Smooth muscle cell (in vitro differentiated cells): ENCODE measurements at regions not wholly inside any gene's neighbourhood (a gene's known extent, or its start where the extent isn't known, plus 50 kb on each side); places are given as distances from the start of the nearest gene placed in this dataset.
A peak's percentile ranks its signal among the peaks of the same experiment; 100 is the strongest.
"Not testable (repeated sequence)": the region's sequence is repeated elsewhere in the genome, so short reads cannot be mapped to it uniquely, and the experiment has no call there.

Source experiments
- DNase-seq: peaks from one replicate; lab custom pipeline; 2025; ENCODE audit not compliant: unreplicated experiment; lab: John Stamatoyannopoulos, UW
- H2AFZ ChIP-seq: fragments of 200-600 bp; sonication (generic); 2 replicates; pipeline ENCODE4 v1.6.0; 2016; ENCODE audit warnings: antibody characterized with exemption, low read depth, mild to moderate bottlenecking
- H3F3A ChIP-seq: fragments of 200-600 bp; sonication (generic); 2 replicates; pipeline ENCODE4 v1.6.0; 2017; ENCODE audit warnings: antibody characterized with exemption, low read depth
- H3K27ac ChIP-seq: fragments of 200-600 bp; sonication (generic); 2 replicates; pipeline ENCODE4 v1.5.1; 2016; ENCODE audit warnings: low read depth, mild to moderate bottlenecking
- H3K27me3 ChIP-seq: fragments of 200-600 bp; sonication (generic); 2 replicates; pipeline ENCODE4 v1.6.1; 2016; ENCODE audit warnings: low read depth, mild to moderate bottlenecking
- H3K36me3 ChIP-seq: fragments of 200-600 bp; sonication (generic); 2 replicates; pipeline ENCODE4 v1.5.1; 2016; ENCODE audit warnings: low read depth
- H3K4me1 ChIP-seq: fragments of 200-600 bp; sonication (generic); 2 replicates; pipeline ENCODE4 v1.5.1; 2016; ENCODE audit warnings: low read depth
- H3K4me2 ChIP-seq: fragments of 200-600 bp; sonication (generic); 2 replicates; pipeline ENCODE4 v1.6.0; 2016; ENCODE audit warnings: mild to moderate bottlenecking
- H3K4me3 ChIP-seq: fragments of 200-600 bp; sonication (generic); 2 replicates; pipeline ENCODE4 v1.5.1; 2016; ENCODE audit warnings: mild to moderate bottlenecking
- H3K79me2 ChIP-seq: fragments of 200-600 bp; sonication (generic); 2 replicates; pipeline ENCODE4 v1.6.0; 2016; ENCODE audit warnings: low read depth, mild to moderate bottlenecking
- H3K9ac ChIP-seq: fragments of 200-600 bp; sonication (generic); 2 replicates; pipeline ENCODE4 v1.6.0; 2016; ENCODE audit warnings: low read depth
- H3K9me3 ChIP-seq: fragments of 200-600 bp; sonication (generic); replicated peaks from 2 replicates; pipeline ENCODE4 v1.5.1; 2016; ENCODE audit warnings: low read depth
- H4K20me1 ChIP-seq: fragments of 200-600 bp; sonication (generic); 2 replicates; pipeline ENCODE4 v1.6.0; 2016; ENCODE audit warnings: low read depth
- WGBS: methylation state at CpG from one replicate; pipeline ENCODE4 v1.1.7; 2016; ENCODE audit warnings: low lambda C conversion rate; 5-methylcytosine and 5-hydroxymethylcytosine counted together
- TF ChIP-seq, protein P1 (sequence below): fragments of 200-600 bp; sonication (generic); IDR thresholded peaks from 2 replicates; pipeline ENCODE4 v1.5.1; 2017; ENCODE audit warnings: borderline replicate concordance, mild to moderate bottlenecking, antibody characterized with exemption; ENCODE audit not compliant: insufficient read depth, poor library complexity, severe bottlenecking

DNA sequence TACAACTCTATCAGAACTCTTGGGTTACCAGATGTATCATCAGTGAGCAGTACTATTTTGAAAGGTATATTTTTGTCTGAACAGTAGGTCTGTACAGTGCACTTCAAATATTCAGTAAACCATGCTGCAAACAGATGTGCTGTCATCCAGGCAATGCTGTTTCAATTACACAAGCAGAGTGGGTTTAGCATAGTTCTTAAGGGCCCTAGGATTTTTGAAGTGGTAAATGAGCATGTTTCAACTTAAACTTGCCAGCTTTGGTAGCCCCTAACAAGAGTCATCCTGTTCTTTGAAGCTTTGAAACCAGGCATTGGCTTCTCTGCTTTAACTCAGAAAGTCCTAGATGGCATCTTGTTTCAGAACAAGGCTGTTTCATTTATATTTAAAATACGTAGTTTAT lies 1519.9 kb downstream of the SUCLG1 start:
- WGBS = 88% methylated on average over 1 of the region's 1 CpG
- Histone ChIP-seq H3K9ac (no peak overlapping the region), H3F3A (no peaks in the 10 kb centered on the region), H3K27me3 (no peaks in the 10 kb centered on the region), H3K9me3 (no peaks in the 10 kb centered on the region), H3K36me3 (no peaks in the 10 kb centered on the region), H4K20me1 (no peaks in the 10 kb centered on the region), H3K79me2 (no peaks in the 10 kb centered on the region), H3K4me1 (no peaks in the 10 kb centered on the region), H2AFZ (peak overlapping the region; percentile 77), H3K27ac (no peak overlapping the region), H3K4me2 (no peak overlapping the region), H3K4me3 (no peak overlapping the region)
- TF ChIP-seq, protein P1, sequence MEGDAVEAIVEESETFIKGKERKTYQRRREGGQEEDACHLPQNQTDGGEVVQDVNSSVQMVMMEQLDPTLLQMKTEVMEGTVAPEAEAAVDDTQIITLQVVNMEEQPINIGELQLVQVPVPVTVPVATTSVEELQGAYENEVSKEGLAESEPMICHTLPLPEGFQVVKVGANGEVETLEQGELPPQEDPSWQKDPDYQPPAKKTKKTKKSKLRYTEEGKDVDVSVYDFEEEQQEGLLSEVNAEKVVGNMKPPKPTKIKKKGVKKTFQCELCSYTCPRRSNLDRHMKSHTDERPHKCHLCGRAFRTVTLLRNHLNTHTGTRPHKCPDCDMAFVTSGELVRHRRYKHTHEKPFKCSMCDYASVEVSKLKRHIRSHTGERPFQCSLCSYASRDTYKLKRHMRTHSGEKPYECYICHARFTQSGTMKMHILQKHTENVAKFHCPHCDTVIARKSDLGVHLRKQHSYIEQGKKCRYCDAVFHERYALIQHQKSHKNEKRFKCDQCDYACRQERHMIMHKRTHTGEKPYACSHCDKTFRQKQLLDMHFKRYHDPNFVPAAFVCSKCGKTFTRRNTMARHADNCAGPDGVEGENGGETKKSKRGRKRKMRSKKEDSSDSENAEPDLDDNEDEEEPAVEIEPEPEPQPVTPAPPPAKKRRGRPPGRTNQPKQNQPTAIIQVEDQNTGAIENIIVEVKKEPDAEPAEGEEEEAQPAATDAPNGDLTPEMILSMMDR = no peak
- no peak for DNase-seq

DNA sequence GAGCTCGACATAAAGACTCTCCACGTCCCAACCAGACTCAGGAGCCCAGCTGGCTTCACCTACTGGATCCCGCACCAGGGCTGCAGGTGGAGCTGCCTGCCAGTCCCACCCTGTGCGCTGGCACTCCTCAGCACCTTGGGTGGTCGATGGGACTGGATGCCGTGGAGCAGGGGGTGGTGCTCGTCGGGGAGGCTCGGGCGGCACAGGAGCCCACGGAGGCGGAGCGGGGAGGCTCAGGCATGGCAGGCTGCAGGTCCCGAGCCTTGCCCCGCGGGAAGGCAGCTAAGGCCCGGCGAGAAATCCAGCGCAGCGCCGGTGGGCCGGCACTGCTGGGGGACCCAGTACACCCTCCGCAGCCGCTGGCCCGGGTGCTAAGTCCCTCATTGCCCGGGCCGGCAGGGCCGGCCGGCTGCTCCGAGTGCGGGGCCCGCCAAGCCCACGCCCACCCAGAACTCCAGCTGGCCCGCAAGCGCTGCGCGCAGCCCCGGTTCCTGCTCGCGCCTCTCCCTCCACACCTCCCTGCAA lies 1520.7 kb downstream of the SUCLG1 start:
- H3K4me3 ChIP-seq, H3K4me1 ChIP-seq, H3K27me3 ChIP-seq, DNase-seq, H3K9ac ChIP-seq, H3K36me3 ChIP-seq, H3K79me2 ChIP-seq, H2AFZ ChIP-seq, H3K9me3 ChIP-seq, H4K20me1 ChIP-seq, H3K4me2 ChIP-seq, H3F3A ChIP-seq, H3K27ac ChIP-seq: not testable (repeated sequence)
- 99% methylated on average over 31 of the region's 40 CpGs for WGBS

DNA sequence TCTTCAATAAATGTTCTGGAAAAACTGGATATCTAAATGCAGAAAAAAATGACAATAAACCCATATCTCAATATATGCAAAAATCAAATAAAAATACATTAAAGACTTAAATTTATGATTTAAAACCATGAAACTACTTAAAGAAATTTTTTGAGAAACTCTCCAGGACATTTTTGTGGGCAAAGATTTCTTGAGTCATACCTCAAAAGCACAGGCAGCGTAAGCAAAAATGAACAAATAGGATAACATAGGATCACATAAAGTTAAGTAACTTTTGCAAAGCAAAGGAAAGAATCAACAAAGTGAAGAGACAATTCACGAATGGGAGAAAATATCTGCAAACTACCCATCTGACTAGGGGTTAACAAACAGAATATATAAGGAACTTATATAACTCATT lies 1545.5 kb downstream of the SUCLG1 start:
- no peaks in the 10 kb centered on the region for H4K20me1 ChIP-seq
- peak overlapping the region; percentile 31 for H3K4me2 ChIP-seq
- no peaks in the 10 kb centered on the region for H3K9me3 ChIP-seq
- TF ChIP-seq, protein P1 = no peak
- peak overlapping the region; percentile 34 for H3K27ac ChIP-seq
- H3K9ac ChIP-seq = no peak overlapping the region
- H2AFZ ChIP-seq = no peak overlapping the region
- DNase-seq = no peak
- 33% methylated on average over 2 of the region's 2 CpGs for WGBS
- H3K79me2 ChIP-seq = no peaks in the 10 kb centered on the region
- no peak overlapping the region for H3K4me3 ChIP-seq
- H3K27me3 ChIP-seq = no peaks in the 10 kb centered on the region
- H3K4me1 ChIP-seq = no peaks in the 10 kb centered on the region
- no peaks in the 10 kb centered on the region for H3K36me3 ChIP-seq
- H3F3A ChIP-seq = no peaks in the 10 kb centered on the region

DNA sequence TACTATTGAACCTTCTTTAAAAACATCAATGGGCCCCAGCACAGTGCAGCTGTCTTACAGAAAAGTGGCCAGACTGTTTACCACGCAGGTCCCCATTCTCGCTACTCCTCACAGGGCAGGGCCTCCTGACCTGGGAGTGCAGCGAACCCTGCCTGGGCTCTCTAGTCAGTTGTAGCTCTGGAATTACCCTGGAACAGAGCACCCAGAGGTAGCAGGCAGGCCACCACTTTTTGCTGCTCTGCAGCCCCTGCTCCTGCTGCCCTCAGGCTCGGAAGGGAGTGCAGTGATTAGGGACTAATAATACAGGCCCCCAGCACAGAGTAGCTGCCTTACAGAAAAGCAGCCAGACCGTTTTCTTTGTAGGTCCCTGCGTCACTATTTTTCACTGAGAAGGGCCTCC lies 1563.0 kb downstream of the SUCLG1 start:
- H3K9me3 ChIP-seq = no peaks in the 10 kb centered on the region
- H3K79me2 ChIP-seq = no peaks in the 10 kb centered on the region
- TF ChIP-seq, protein P1 = no peak
- H2AFZ ChIP-seq = no peak overlapping the region
- H3K27ac ChIP-seq = no peak overlapping the region
- WGBS = 84% methylated on average over 6 of the region's 6 CpGs
- no peaks in the 10 kb centered on the region for H4K20me1 ChIP-seq
- no peak overlapping the region for H3K9ac ChIP-seq
- DNase-seq = no peak
- no peak overlapping the region for H3K4me3 ChIP-seq
- no peaks in the 10 kb centered on the region for H3K27me3 ChIP-seq
- no peaks in the 10 kb centered on the region for H3K36me3 ChIP-seq
- no peaks in the 10 kb centered on the region for H3K4me1 ChIP-seq
- no peaks in the 10 kb centered on the region for H3F3A ChIP-seq
- H3K4me2 ChIP-seq = no peak overlapping the region
